ENCODE measurements at regions not wholly inside any gene's neighbourhood (a gene's known extent, or its start where the extent isn't known, plus 50 kb on each side); places are given as distances from the start of the nearest gene placed in this dataset.

- Histone ChIP-seq H3K27me3 (ENCODE audit: control insufficient read depth, insufficient read depth, low read length) (peaks cover 2% of the 10 kb centered on the region), H3K9me3 (ENCODE audit: control insufficient read depth, insufficient read depth, low read length) (peaks cover 6% of the 10 kb centered on the region; the same call in 1 of the 2 replicates), H3K4me3 (ENCODE audit: low read depth, low read length) (no peak overlapping the region), H3K27ac (ENCODE audit: low read depth, low read length) (no peak overlapping the region)
- ChIA-PET POLR2A (no interaction called here), CTCF (interaction anchor here (1.3 kb wide), 1 partner anchor 32 kb away, joined by 6 read pairs; no protein-coding TSS in a partner anchor)
- no peak for TF ChIP-seq CTCF (IDR thresholded peaks at IDR 0.05; ENCODE audit: low read depth, low read length)
- DNase-seq (ENCODE audit: low read depth, low spot score): no peak
Observed at GRCh38 chr6:169388395-169389166, 134.9 kb upstream of the THBS2 start.

- H3K27ac ChIP-seq (ENCODE audit: low read depth, low read length): no peak overlapping the region
- DNase-seq (ENCODE audit: low read depth, low spot score): no peak
- no peak for TF ChIP-seq CTCF (IDR thresholded peaks at IDR 0.05; ENCODE audit: low read depth, low read length)
- no peak overlapping the region for H3K4me3 ChIP-seq (ENCODE audit: low read depth, low read length)
- ChIA-PET POLR2A (no interaction called here), CTCF (no interaction called here)
- H3K27me3 ChIP-seq (ENCODE audit: control insufficient read depth, insufficient read depth, low read length): peaks cover 2% of the 10 kb centered on the region
- peaks cover under 1% of the 10 kb centered on the region; the same call in 1 of the 2 replicates for H3K9me3 ChIP-seq (ENCODE audit: control insufficient read depth, insufficient read depth, low read length)
Observed at GRCh38 chr6:169387809-169388383, 134.2 kb upstream of the THBS2 start.

GRCh38 chr6:169386411-169387057 is 132.9 kb upstream of the THBS2 start:
- Histone ChIP-seq H3K4me3 (ENCODE audit: low read depth, low read length) (no peak overlapping the region), H3K9me3 (ENCODE audit: control insufficient read depth, insufficient read depth, low read length) (no peaks in the 10 kb centered on the region; the same call in 1 of the 2 replicates), H3K27ac (ENCODE audit: low read depth, low read length) (no peak overlapping the region), H3K27me3 (ENCODE audit: control insufficient read depth, insufficient read depth, low read length) (peaks cover 2% of the 10 kb centered on the region)
- no peak for TF ChIP-seq CTCF (IDR thresholded peaks at IDR 0.05; ENCODE audit: low read depth, low read length)
- CTCF ChIA-PET: no interaction called here
- no peak for DNase-seq (ENCODE audit: low read depth, low spot score)
- POLR2A ChIA-PET: no interaction called here

- H3K27ac ChIP-seq (ENCODE audit: low read depth, low read length): no peak overlapping the region
- ChIA-PET POLR2A (no interaction called here), CTCF (no interaction called here)
- H3K27me3 ChIP-seq (ENCODE audit: control insufficient read depth, insufficient read depth, low read length): peaks cover 2% of the 10 kb centered on the region
- no peaks in the 10 kb centered on the region; the same call in 1 of the 2 replicates for H3K9me3 ChIP-seq (ENCODE audit: control insufficient read depth, insufficient read depth, low read length)
- H3K4me3 ChIP-seq (ENCODE audit: low read depth, low read length): no peak overlapping the region
- TF ChIP-seq CTCF (IDR thresholded peaks at IDR 0.05; ENCODE audit: low read depth, low read length): no peak
- no peak for DNase-seq (ENCODE audit: low read depth, low spot score)
Observed at GRCh38 chr6:169385237-169385880, 131.7 kb upstream of the THBS2 start.
